Body of pancreas (tissue), 4 donors: ENCODE measurements at regions not wholly inside any gene's neighbourhood (a gene's known extent, or its start where the extent isn't known, plus 50 kb on each side); places are given as distances from the start of the nearest gene placed in this dataset.

ENCODE experiments used
- POLR2A ChIP-seq, 3 donors: fragments of 450-650 bp; IDR thresholded peaks; one replicate each; pipeline ENCODE4 v1.6.1; 2016; ENCODE audit warnings: antibody characterized with exemption in 3 of 3, mild to moderate bottlenecking in 2 of 3
- TF ChIP-seq, protein P1 (sequence below), 7 experiments: fragments of 450-650 bp in 4 of 7; fragments of 200-600 bp in 3 of 7; sonication (generic) in 3 of 7; IDR thresholded peaks; one replicate each; pipeline ENCODE4 v1.5.1; 2016 to 2019; ENCODE audit warnings: antibody characterized with exemption in 7 of 7

DNA sequence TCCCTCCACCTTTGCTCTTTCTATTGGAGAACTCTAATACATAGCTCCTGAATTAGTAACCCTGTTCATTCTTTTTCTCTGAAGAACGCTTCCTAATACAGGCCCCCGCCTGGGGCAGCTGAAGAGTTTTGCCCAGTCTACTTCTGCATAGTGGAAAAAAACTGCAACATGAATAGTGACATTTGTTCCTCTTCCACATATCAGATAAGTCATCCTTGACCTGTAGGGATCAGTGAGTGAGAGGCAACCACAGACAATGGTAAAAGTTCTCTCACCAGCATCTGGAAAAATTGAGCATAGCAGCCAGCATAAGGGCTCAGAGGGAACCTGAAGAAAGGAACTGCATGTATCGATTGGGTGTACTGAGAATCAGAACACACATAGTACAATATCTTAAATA lies 262.0 kb downstream of the STK31 start:
- TF ChIP-seq, protein P1, sequence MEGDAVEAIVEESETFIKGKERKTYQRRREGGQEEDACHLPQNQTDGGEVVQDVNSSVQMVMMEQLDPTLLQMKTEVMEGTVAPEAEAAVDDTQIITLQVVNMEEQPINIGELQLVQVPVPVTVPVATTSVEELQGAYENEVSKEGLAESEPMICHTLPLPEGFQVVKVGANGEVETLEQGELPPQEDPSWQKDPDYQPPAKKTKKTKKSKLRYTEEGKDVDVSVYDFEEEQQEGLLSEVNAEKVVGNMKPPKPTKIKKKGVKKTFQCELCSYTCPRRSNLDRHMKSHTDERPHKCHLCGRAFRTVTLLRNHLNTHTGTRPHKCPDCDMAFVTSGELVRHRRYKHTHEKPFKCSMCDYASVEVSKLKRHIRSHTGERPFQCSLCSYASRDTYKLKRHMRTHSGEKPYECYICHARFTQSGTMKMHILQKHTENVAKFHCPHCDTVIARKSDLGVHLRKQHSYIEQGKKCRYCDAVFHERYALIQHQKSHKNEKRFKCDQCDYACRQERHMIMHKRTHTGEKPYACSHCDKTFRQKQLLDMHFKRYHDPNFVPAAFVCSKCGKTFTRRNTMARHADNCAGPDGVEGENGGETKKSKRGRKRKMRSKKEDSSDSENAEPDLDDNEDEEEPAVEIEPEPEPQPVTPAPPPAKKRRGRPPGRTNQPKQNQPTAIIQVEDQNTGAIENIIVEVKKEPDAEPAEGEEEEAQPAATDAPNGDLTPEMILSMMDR (IDR thresholded peaks at IDR 0.05) = no peak
- TF ChIP-seq POLR2A (IDR thresholded peaks at IDR 0.05) = no peak
